IMR-90 (cell line): ENCODE measurements at regions not wholly inside any gene's neighbourhood (a gene's known extent, or its start where the extent isn't known, plus 50 kb on each side); places are given as distances from the start of the nearest gene placed in this dataset.

Experiments
- ATAC-seq: fragments of 200-7000 bp; cut with Tn5 transposase; 2 replicates; pipeline ENCODE4 v1.9.1; 2020; ENCODE audit warnings: low read depth, mild to moderate bottlenecking, moderate library complexity
- BruUV-seq: library from RNA; stranded (reverse); fragments of 400-500 nt; replicated peaks from 2 replicates; lab custom pipeline; 2021; lab: Mats Ljungman, UMichigan
- CTCF ChIA-PET: fragments of 300-600 bp; formaldehyde crosslinking; extraction: SDS; loops from one replicate; lab custom pipeline; 2021; ENCODE audit warnings: antibody characterized with exemption; lab: Yijun Ruan, JAX
- POLR2A ChIA-PET: fragments of 300-600 bp; sonication (Branson Sonifier 250); formaldehyde crosslinking; loops from one replicate; lab custom pipeline; 2022; ENCODE audit warnings: antibody characterized with exemption; ENCODE audit not compliant: unreplicated experiment; lab: Charles Lee
- DNase-seq: peaks from one replicate; pipeline ENCODE4 v3.0.0; 2013
- H2AFZ ChIP-seq: replicated peaks from 2 replicates; pipeline ENCODE3; 2013; ENCODE audit warnings: low read length, mild to moderate bottlenecking; ENCODE audit not compliant: poor library complexity
- H2AK5ac ChIP-seq: 2 replicates; pipeline ENCODE4 v1.6.1; 2013; ENCODE audit warnings: low read depth, low read length, inconsistent platforms
- H2AK9ac ChIP-seq: replicated peaks from 2 replicates; pipeline ENCODE3; 2013; ENCODE audit warnings: mild to moderate bottlenecking, low read depth, low read length, moderate library complexity; ENCODE audit not compliant: poor library complexity
- H2BK120ac ChIP-seq: 2 replicates; pipeline ENCODE4 v1.6.1; 2013; ENCODE audit warnings: low read depth, low read length, inconsistent platforms
- H2BK15ac ChIP-seq: 3 replicates; pipeline ENCODE4 v1.6.1; 2013; ENCODE audit warnings: low read depth, low read length, inconsistent platforms
- H2BK20ac ChIP-seq: 2 replicates; pipeline ENCODE4 v1.6.1; 2013; ENCODE audit warnings: low read depth, mild to moderate bottlenecking, inconsistent platforms, low read length, moderate library complexity
- H2BK5ac ChIP-seq: 2 replicates; pipeline ENCODE4 v1.6.1; 2013; ENCODE audit warnings: mild to moderate bottlenecking, low read depth, low read length, inconsistent platforms; ENCODE audit not compliant: poor library complexity, severe bottlenecking
- H3K14ac ChIP-seq: replicated peaks from 2 replicates; pipeline ENCODE4 v1.6.1; 2013; ENCODE audit warnings: low read depth, low read length, inconsistent platforms
- H3K18ac ChIP-seq: 2 replicates; pipeline ENCODE4 v1.6.1; 2013; ENCODE audit warnings: low read depth, low read length, control low read depth
- H3K23ac ChIP-seq: 2 replicates; pipeline ENCODE4 v1.6.1; 2013; ENCODE audit warnings: low read depth, low read length, inconsistent platforms
- H3K27ac ChIP-seq: 2 replicates; pipeline ENCODE4 v1.5.1; 2013; ENCODE audit warnings: mild to moderate bottlenecking, control low read depth, low read length; ENCODE audit not compliant: insufficient read depth
- H3K27me3 ChIP-seq: 2 replicates; pipeline ENCODE4 v1.6.1; 2013; ENCODE audit warnings: low read length; ENCODE audit not compliant: control insufficient read depth, insufficient read depth
- H3K36me3 ChIP-seq: 2 replicates; pipeline ENCODE4 v1.6.1; 2013; ENCODE audit warnings: low read length, mixed read lengths; ENCODE audit not compliant: control insufficient read depth, insufficient read depth
- H3K4ac ChIP-seq: 2 replicates; pipeline ENCODE4 v1.6.1; 2013; ENCODE audit warnings: low read depth, low read length, inconsistent platforms
- H3K4me1 ChIP-seq: 2 replicates; pipeline ENCODE4 v1.6.1; 2013; ENCODE audit warnings: low read length, mixed read lengths; ENCODE audit not compliant: control insufficient read depth, insufficient read depth
- H3K4me2 ChIP-seq: 2 replicates; pipeline ENCODE4 v1.6.1; 2013; ENCODE audit warnings: low read depth, mild to moderate bottlenecking, control low read depth, low read length, moderate library complexity
- H3K4me3 ChIP-seq: 2 replicates; pipeline ENCODE4 v1.5.1; 2013; ENCODE audit warnings: low read depth, mild to moderate bottlenecking, control low read depth, low read length, moderate library complexity; ENCODE audit not compliant: insufficient read depth
- H3K56ac ChIP-seq: 2 replicates; pipeline ENCODE4 v1.6.1; 2013; ENCODE audit warnings: low read length, inconsistent platforms; ENCODE audit not compliant: insufficient read depth; ENCODE audit errors: extremely low read depth
- H3K79me1 ChIP-seq, 2 experiments: 2 replicates each; pipeline ENCODE4 v1.6.1; 2013; ENCODE audit warnings: low read length in 2 of 2, inconsistent platforms in 1 of 2, low read depth in 1 of 2
- H3K9ac ChIP-seq: 2 replicates; pipeline ENCODE4 v1.6.1; 2013; ENCODE audit warnings: low read depth, low read length, control low read depth
- H3K9me1 ChIP-seq: 2 replicates; pipeline ENCODE4 v1.6.1; 2013; ENCODE audit warnings: low read length, inconsistent platforms; ENCODE audit not compliant: insufficient read depth
- H3K9me3 ChIP-seq: 2 replicates; pipeline ENCODE4 v1.6.1; 2013; ENCODE audit warnings: low read length; ENCODE audit not compliant: control insufficient read depth, insufficient read depth
- H4K20me1 ChIP-seq: 2 replicates; pipeline ENCODE4 v1.6.1; 2013; ENCODE audit warnings: low read length, inconsistent platforms; ENCODE audit not compliant: insufficient read depth
- H4K5ac ChIP-seq: 2 replicates; pipeline ENCODE4 v1.6.1; 2013; ENCODE audit warnings: mild to moderate bottlenecking, low read depth, low read length, control low read depth
- H4K8ac ChIP-seq, 2 experiments: 2 replicates each; pipeline ENCODE4 v1.6.1; 2013; ENCODE audit warnings: low read depth in 2 of 2, low read length in 2 of 2, control low read depth in 1 of 2, inconsistent platforms in 1 of 2
- H4K91ac ChIP-seq: 2 replicates; pipeline ENCODE4 v1.6.1; 2013; ENCODE audit warnings: low read depth, low read length, inconsistent platforms; ENCODE audit not compliant: insufficient read depth
- BHLHE40 ChIP-seq: fragments of 150-350 bp; IDR thresholded peaks from 2 replicates; pipeline ENCODE4 v1.6.1; 2016; ENCODE audit warnings: mild to moderate bottlenecking, low read depth, low read length
- CEBPB ChIP-seq: IDR thresholded peaks from 2 replicates; pipeline ENCODE4 v1.6.1; 2012; ENCODE audit warnings: low read depth, low read length, improper control_type of control experiment
- CHD1 ChIP-seq: IDR thresholded peaks from 2 replicates; pipeline ENCODE4 v1.6.1; 2012; ENCODE audit warnings: low read depth, low read length, improper control_type of control experiment
- CTCF ChIP-seq: conservative IDR thresholded peaks from 2 replicates; pipeline ENCODE4 v1.5.1; 2012; ENCODE audit warnings: mild to moderate bottlenecking, low read depth, low read length, improper control_type of control experiment
- ELK1 ChIP-seq: fragments of 150-350 bp; IDR thresholded peaks from 2 replicates; pipeline ENCODE4 v1.6.1; 2016; ENCODE audit warnings: low read depth, mild to moderate bottlenecking, low read length, moderate library complexity, borderline replicate concordance
- FOS ChIP-seq: fragments of 150-350 bp; IDR thresholded peaks from 2 replicates; pipeline ENCODE4 v1.6.1; 2016; ENCODE audit warnings: low read depth, low read length
- MAZ ChIP-seq: IDR thresholded peaks from 2 replicates; pipeline ENCODE4 v1.6.1; 2012; ENCODE audit warnings: low read depth, mild to moderate bottlenecking, low read length, improper control_type of control experiment, moderate library complexity, borderline replicate concordance
- MXI1 ChIP-seq: IDR thresholded peaks from 2 replicates; pipeline ENCODE4 v1.6.1; 2012; ENCODE audit warnings: low read depth, mild to moderate bottlenecking, low read length, moderate library complexity, borderline replicate concordance
- POLR2A ChIP-seq: IDR thresholded peaks from 2 replicates; pipeline ENCODE4 v1.6.1; 2012; ENCODE audit warnings: mild to moderate bottlenecking, low read depth, low read length
- RAD21 ChIP-seq: IDR thresholded peaks from 2 replicates; pipeline ENCODE4 v1.6.1; 2012; ENCODE audit warnings: low read length, improper control_type of control experiment
- RFX5 ChIP-seq: IDR thresholded peaks from 2 replicates; pipeline ENCODE4 v1.8.0; 2012; ENCODE audit warnings: low read depth, mild to moderate bottlenecking, low read length, moderate library complexity
- SMC3 ChIP-seq: fragments of 150-350 bp; IDR thresholded peaks from 2 replicates; pipeline ENCODE4 v1.6.1; 2016; ENCODE audit warnings: low read depth, mild to moderate bottlenecking, antibody characterized with exemption, low read length, moderate library complexity
- USF2 ChIP-seq: fragments of 150-350 bp; IDR thresholded peaks from 2 replicates; pipeline ENCODE4 v1.6.1; 2017; ENCODE audit warnings: mild to moderate bottlenecking, antibody characterized with exemption, low read length, low read depth
- WGBS, 2 experiments: methylation state at CpG; one replicate each; pipeline versions ENCODE4 v1.1.5 to v1.1.7; 2013; ENCODE audit warnings: missing lambda C conversion rate in 2 of 2; ENCODE audit not compliant: insufficient read length in 1 of 2; ENCODE audit errors: extremely low coverage in 2 of 2; 5-methylcytosine and 5-hydroxymethylcytosine counted together
- dilution Hi-C: fragments of 300-500 bp; cut with HindIII; formaldehyde crosslinking; loops from one replicate; pipeline ENCODE4 v1.14.3; 2018; ENCODE audit warnings: low sequenced_read_pairs; ENCODE audit not compliant: unreplicated experiment
- in situ Hi-C: fragments of 300-500 bp; cut with MboI; formaldehyde crosslinking; loops from 3 replicates; pipeline ENCODE4 v1.14.3; 2019; ENCODE audit warnings: low sequenced_read_pairs, inconsistent platforms, mixed read lengths
- intact Hi-C: fragments of 100-400 bp; cut with micrococcal nuclease; formaldehyde crosslinking; loops from 2 replicates; pipeline ENCODE4 v1.10.0; 2022

GRCh38 chr18:32548688-32549087 is 78.0 kb upstream of the GAREM1 start (continued):
- TF ChIP-seq FOS = no peak
- no peak for TF ChIP-seq ELK1
- TF ChIP-seq RAD21 = no peak

GRCh38 chr18:32545631-32546030 is 74.9 kb upstream of the GAREM1 start:
- Histone ChIP-seq H4K91ac (no peak overlapping the region), H3K36me3 (no peaks in the 10 kb centered on the region), H3K9ac (no peak overlapping the region), H4K5ac (no peak overlapping the region), H3K9me1 (no peaks in the 10 kb centered on the region), H2BK5ac (no peak overlapping the region), H2BK15ac (no peak overlapping the region), H3K56ac (no peak overlapping the region), H2AK9ac (no peak overlapping the region), H3K27ac (no peak overlapping the region), H3K27me3 (no peaks in the 10 kb centered on the region), H3K4ac (no peak overlapping the region), H4K20me1 (no peaks in the 10 kb centered on the region), H3K4me2 (no peak overlapping the region), H2BK20ac (no peak overlapping the region), H3K4me3 (no peak overlapping the region), H4K8ac (no peak overlapping the region), H2AK5ac (no peak overlapping the region), H3K14ac (no peak overlapping the region), H3K18ac (no peak overlapping the region), H3K4me1 (no peaks in the 10 kb centered on the region), H3K79me1 (no peaks in the 10 kb centered on the region), H3K9me3 (no peaks in the 10 kb centered on the region), H2AFZ (no peak overlapping the region), H2BK120ac (no peak overlapping the region), H3K23ac (no peak overlapping the region)
- no peak for ATAC-seq
- no TSS peak for BruUV-seq
- WGBS, 2 experiments = no CpG with 5 or more reads among the region's 2 CpGs
- in situ Hi-C loops (no loop called here), dilution Hi-C loops (no loop called here), intact Hi-C loops (no loop called here)
- ChIA-PET CTCF (no interaction called here), POLR2A (no interaction called here)
- no peak for DNase-seq
- no peak for TF ChIP-seq FOS
- no peak for TF ChIP-seq ELK1
- no peak for TF ChIP-seq POLR2A
- TF ChIP-seq USF2 = no peak
- no peak for TF ChIP-seq SMC3
- no peak for TF ChIP-seq CEBPB
- no peak for TF ChIP-seq BHLHE40
- no peak for TF ChIP-seq CHD1
- no peak for TF ChIP-seq MXI1
- no peak for TF ChIP-seq RAD21
- no peak for TF ChIP-seq RFX5
- TF ChIP-seq CTCF = no peak
- no peak for TF ChIP-seq MAZ
